ENCODE measurements at regions not wholly inside any gene's neighbourhood (a gene's known extent, or its start where the extent isn't known, plus 50 kb on each side); places are given as distances from the start of the nearest gene placed in this dataset.

DNA sequence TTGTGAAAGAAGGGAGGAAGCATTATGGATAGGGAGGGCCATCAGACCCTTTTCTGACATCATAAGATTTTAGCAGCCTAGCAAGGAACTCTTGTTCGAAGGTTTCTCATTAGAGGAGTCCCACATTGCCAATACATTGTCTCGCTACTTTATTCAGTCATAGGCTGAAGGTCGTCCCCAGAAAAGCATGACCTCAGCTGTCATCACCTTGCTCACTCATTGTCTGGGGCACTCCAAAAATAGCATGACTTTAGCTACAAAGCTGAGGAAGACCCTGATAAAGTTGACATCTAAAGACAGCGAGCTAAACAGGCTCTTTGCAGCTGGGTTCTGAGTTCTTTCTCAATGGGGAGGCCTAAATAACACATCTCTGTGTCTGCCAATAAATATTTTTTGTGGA, 112.4 kb upstream of the PTPRR start:
- BruUV-seq (replicated peaks), result no TSS peak
- Histone ChIP-seq H2BK20ac (ENCODE audit: low read depth, low read length) (no peak overlapping the region), H2BK120ac (ENCODE audit: low read depth, low read length) (no peak overlapping the region), H3K4me3 (ENCODE audit: insufficient read depth, low read depth, low read length) (no peak overlapping the region), H3K9ac (ENCODE audit: low read depth, low read length) (no peak overlapping the region), H3K4ac (ENCODE audit: low read depth, low read length) (no peak overlapping the region), H3K79me1 (ENCODE audit: low read depth in 1 of 2, low read length in 2 of 2) (no peaks in the 10 kb centered on the region), H4K8ac (ENCODE audit: low read depth in 2 of 2, low read length in 2 of 2) (no peak overlapping the region), H2BK15ac (ENCODE audit: low read depth, low read length) (no peak overlapping the region), H2AFZ (replicated peaks; ENCODE audit: low read length, poor library complexity) (no peak overlapping the region), H2AK9ac (replicated peaks; ENCODE audit: low read depth, low read length, poor library complexity) (no peak overlapping the region), H3K4me1 (ENCODE audit: control insufficient read depth, insufficient read depth, low read length) (no peaks in the 10 kb centered on the region), H3K27ac (ENCODE audit: insufficient read depth, low read length) (no peak overlapping the region), H3K14ac (replicated peaks; ENCODE audit: low read depth, low read length) (no peak overlapping the region), H4K91ac (ENCODE audit: insufficient read depth, low read depth, low read length) (no peak overlapping the region), H2AK5ac (ENCODE audit: low read depth, low read length) (no peak overlapping the region), H4K5ac (ENCODE audit: low read depth, low read length) (no peak overlapping the region), H3K56ac (ENCODE audit: extremely low read depth, insufficient read depth, low read length) (no peak overlapping the region), H3K18ac (ENCODE audit: low read depth, low read length) (no peak overlapping the region), H3K23ac (ENCODE audit: low read depth, low read length) (no peak overlapping the region), H3K27me3 (ENCODE audit: control insufficient read depth, insufficient read depth, low read length) (no peaks in the 10 kb centered on the region), H3K9me3 (ENCODE audit: control insufficient read depth, insufficient read depth, low read length) (no peaks in the 10 kb centered on the region), H4K20me1 (ENCODE audit: insufficient read depth, low read length) (no peaks in the 10 kb centered on the region), H3K9me1 (ENCODE audit: insufficient read depth, low read length) (no peaks in the 10 kb centered on the region), H2BK5ac (ENCODE audit: low read depth, low read length, poor library complexity, severe bottlenecking) (no peak overlapping the region), H3K36me3 (ENCODE audit: control insufficient read depth, insufficient read depth, low read length) (no peaks in the 10 kb centered on the region), H3K4me2 (ENCODE audit: low read depth, low read length) (no peak overlapping the region)
- dilution Hi-C loops (cut with HindIII; ENCODE audit: low sequenced_read_pairs, unreplicated experiment), result no loop called here
- ChIA-PET POLR2A (ENCODE audit: unreplicated experiment) (no interaction called here), CTCF (no interaction called here)
- no CpG with 5 or more reads among the region's 4 CpGs for WGBS, 2 experiments (ENCODE audit: extremely low coverage in 2 of 2, insufficient read length in 1 of 2)
- intact Hi-C loops (cut with micrococcal nuclease), result no loop called here
- TF ChIP-seq, protein P1, sequence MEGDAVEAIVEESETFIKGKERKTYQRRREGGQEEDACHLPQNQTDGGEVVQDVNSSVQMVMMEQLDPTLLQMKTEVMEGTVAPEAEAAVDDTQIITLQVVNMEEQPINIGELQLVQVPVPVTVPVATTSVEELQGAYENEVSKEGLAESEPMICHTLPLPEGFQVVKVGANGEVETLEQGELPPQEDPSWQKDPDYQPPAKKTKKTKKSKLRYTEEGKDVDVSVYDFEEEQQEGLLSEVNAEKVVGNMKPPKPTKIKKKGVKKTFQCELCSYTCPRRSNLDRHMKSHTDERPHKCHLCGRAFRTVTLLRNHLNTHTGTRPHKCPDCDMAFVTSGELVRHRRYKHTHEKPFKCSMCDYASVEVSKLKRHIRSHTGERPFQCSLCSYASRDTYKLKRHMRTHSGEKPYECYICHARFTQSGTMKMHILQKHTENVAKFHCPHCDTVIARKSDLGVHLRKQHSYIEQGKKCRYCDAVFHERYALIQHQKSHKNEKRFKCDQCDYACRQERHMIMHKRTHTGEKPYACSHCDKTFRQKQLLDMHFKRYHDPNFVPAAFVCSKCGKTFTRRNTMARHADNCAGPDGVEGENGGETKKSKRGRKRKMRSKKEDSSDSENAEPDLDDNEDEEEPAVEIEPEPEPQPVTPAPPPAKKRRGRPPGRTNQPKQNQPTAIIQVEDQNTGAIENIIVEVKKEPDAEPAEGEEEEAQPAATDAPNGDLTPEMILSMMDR (conservative IDR thresholded peaks at IDR 0.05; ENCODE audit: low read depth, low read length), result no peak
- TF ChIP-seq CEBPB (IDR thresholded peaks at IDR 0.05; ENCODE audit: low read depth, low read length), result no peak
- TF ChIP-seq SMC3 (IDR thresholded peaks at IDR 0.05; ENCODE audit: low read depth, low read length), result no peak
- DNase-seq (no peak), ATAC-seq (ENCODE audit: low read depth) (no peak)
- in situ Hi-C loops (cut with MboI; ENCODE audit: low sequenced_read_pairs), result no loop called here

Measured in IMR-90 (cell line).